ENCODE measurements at regions not wholly inside any gene's neighbourhood (a gene's known extent, or its start where the extent isn't known, plus 50 kb on each side); places are given as distances from the start of the nearest gene placed in this dataset.
"Not testable (repeated sequence)": the region's sequence is repeated elsewhere in the genome, so short reads cannot be mapped to it uniquely, and the experiment has no call there.

- DNase-seq (ENCODE audit: low read depth) = no peak
- no peak overlapping the region for H3K4me3 ChIP-seq (ENCODE audit: low read length)
- TF ChIP-seq CTCF (conservative IDR thresholded peaks at IDR 0.05; ENCODE audit: low read length) = no peak
Observed at GRCh38 chr2:89797320-89798038, 1106.0 kb downstream of the RPIA start.

- H3K4me3 ChIP-seq (ENCODE audit: low read length); DNase-seq (ENCODE audit: low read depth): not testable (repeated sequence)
Observed at GRCh38 chr2:89801207-89801606, 1109.7 kb downstream of the RPIA start.

GRCh38 chr2:89806363-89806762, 1114.9 kb downstream of the RPIA start:
- DNase-seq (ENCODE audit: low read depth); H3K4me3 ChIP-seq (ENCODE audit: low read length): not testable (repeated sequence)

- no peak for TF ChIP-seq CTCF (conservative IDR thresholded peaks at IDR 0.05; ENCODE audit: low read length)
- no peak for DNase-seq (ENCODE audit: low read depth)
- no peak overlapping the region for H3K4me3 ChIP-seq (ENCODE audit: low read length)
Observed at GRCh38 chr2:89811295-89811694, 1119.8 kb downstream of the RPIA start.

- not testable (repeated sequence) for H3K4me3 ChIP-seq (ENCODE audit: low read length); DNase-seq (ENCODE audit: low read depth)
Observed at GRCh38 chr2:89811910-89812309, 1120.4 kb downstream of the RPIA start.

GRCh38 chr2:89814359-89814758, 1122.9 kb downstream of the RPIA start:
- not testable (repeated sequence) for DNase-seq (ENCODE audit: low read depth); H3K4me3 ChIP-seq (ENCODE audit: low read length)

- no peak overlapping the region for H3K4me3 ChIP-seq (ENCODE audit: low read length)
- DNase-seq (ENCODE audit: low read depth) = no peak
- TF ChIP-seq CTCF (conservative IDR thresholded peaks at IDR 0.05; ENCODE audit: low read length) = no peak
Observed at GRCh38 chr2:89818873-89819272, 1127.4 kb downstream of the RPIA start.

- DNase-seq (ENCODE audit: low read depth) = no peak
- no peak for TF ChIP-seq CTCF (conservative IDR thresholded peaks at IDR 0.05; ENCODE audit: low read length)
- H3K4me3 ChIP-seq (ENCODE audit: low read length) = no peak overlapping the region
Observed at GRCh38 chr2:89819809-89820208, 1128.3 kb downstream of the RPIA start.

GRCh38 chr2:89820248-89820647, 1128.8 kb downstream of the RPIA start:
- no peak for TF ChIP-seq CTCF (conservative IDR thresholded peaks at IDR 0.05; ENCODE audit: low read length)
- no peak overlapping the region for H3K4me3 ChIP-seq (ENCODE audit: low read length)
- no peak for DNase-seq (ENCODE audit: low read depth)

Data from AG10803 (cell line).